ENCODE measurements at regions not wholly inside any gene's neighbourhood (a gene's known extent, or its start where the extent isn't known, plus 50 kb on each side); places are given as distances from the start of the nearest gene placed in this dataset.

DNA sequence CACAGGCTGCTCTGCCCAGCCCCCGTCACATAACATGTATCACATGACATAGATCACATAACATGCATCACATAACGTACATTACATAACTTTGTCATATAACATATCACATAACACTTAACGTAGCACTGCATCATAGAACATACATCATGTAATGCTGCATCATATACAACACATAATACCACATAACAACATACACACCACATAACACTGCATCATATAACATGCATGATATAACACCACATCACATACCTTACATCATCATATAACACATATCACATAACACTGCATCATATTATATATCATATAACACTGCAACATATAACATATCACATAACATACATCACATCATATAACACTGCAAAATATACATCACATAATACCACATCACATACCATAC is 83.8 kb downstream of the AXIN2 start:
- H3K4me3 ChIP-seq (ENCODE audit: low read depth in 1 of 5, low read length in 5 of 5): no peak overlapping the region
- peaks cover 0 to 11% (median 7%) of the 10 kb centered on the region in 5 donors for H3K4me1 ChIP-seq (ENCODE audit: control insufficient read depth in 5 of 5, insufficient read depth in 5 of 5, low read length in 5 of 5)
- no peak overlapping the region for H3K9ac ChIP-seq (ENCODE audit: low read length in 5 of 5)
- H3K27me3 ChIP-seq (ENCODE audit: control insufficient read depth in 5 of 5, insufficient read depth in 4 of 5, low read length in 5 of 5): no peaks in the 10 kb centered on the region
- H3K36me3 ChIP-seq (ENCODE audit: control insufficient read depth in 5 of 5, insufficient read depth in 5 of 5, low read length in 5 of 5): no peaks in the 10 kb centered on the region
- no peaks in the 10 kb centered on the region for H3K9me3 ChIP-seq (ENCODE audit: control insufficient read depth in 5 of 5, low read length in 5 of 5)
- H3K27ac ChIP-seq (ENCODE audit: low read depth, low read length): no peak overlapping the region

DNA sequence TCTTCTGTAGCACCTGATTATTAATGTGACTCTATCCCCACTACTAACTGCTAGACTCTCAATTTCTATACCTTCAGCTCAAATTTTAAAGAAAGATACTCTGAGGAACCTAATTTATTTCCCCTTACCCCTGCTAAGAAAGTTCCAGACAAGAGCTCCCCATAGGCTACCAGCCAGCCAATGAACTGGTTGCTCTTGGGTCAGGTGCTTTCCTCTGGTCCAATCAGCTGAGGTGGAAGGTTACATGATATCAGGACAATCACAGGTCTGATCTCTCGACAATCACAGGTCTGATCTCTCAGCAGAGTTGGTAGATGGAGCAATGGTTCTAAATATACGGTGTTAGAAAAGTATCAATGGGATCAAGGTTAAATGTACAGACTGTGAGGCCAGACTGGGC is 86.8 kb downstream of the AXIN2 start:
- H3K4me1 ChIP-seq (ENCODE audit: control insufficient read depth in 5 of 5, insufficient read depth in 5 of 5, low read length in 5 of 5): peaks cover 0 to 32% (median 24%) of the 10 kb centered on the region in 5 donors
- H3K27me3 ChIP-seq (ENCODE audit: control insufficient read depth in 5 of 5, insufficient read depth in 4 of 5, low read length in 5 of 5): no peaks in the 10 kb centered on the region
- no peak overlapping the region for H3K9ac ChIP-seq (ENCODE audit: low read length in 5 of 5)
- no peaks in the 10 kb centered on the region for H3K9me3 ChIP-seq (ENCODE audit: control insufficient read depth in 5 of 5, low read length in 5 of 5)
- H3K36me3 ChIP-seq (ENCODE audit: control insufficient read depth in 5 of 5, insufficient read depth in 5 of 5, low read length in 5 of 5): no peaks in the 10 kb centered on the region
- H3K27ac ChIP-seq (ENCODE audit: low read depth, low read length): no peak overlapping the region
- H3K4me3 ChIP-seq (ENCODE audit: low read depth in 1 of 5, low read length in 5 of 5): no peak overlapping the region

DNA sequence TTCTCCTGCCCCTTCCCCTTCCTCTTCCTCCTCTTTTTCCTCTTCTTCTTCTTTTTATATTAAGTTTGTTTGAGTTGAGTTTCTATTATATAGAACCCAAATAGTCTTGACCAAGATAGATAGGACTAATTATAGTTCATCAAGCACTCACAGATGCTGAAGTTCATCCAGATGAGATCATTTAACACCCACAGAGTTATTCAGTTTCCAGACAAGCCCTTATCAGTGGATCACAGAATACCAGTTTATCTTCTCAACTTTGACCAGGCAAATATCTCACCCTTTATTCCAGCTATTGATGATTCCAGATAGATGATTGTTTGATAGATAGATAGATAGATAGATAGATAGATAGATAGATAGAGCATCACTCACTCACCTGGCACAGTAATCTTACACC is 87.5 kb downstream of the AXIN2 start:
- Histone ChIP-seq H3K27me3 (ENCODE audit: control insufficient read depth in 5 of 5, insufficient read depth in 4 of 5, low read length in 5 of 5) (no peaks in the 10 kb centered on the region), H3K36me3 (ENCODE audit: control insufficient read depth in 5 of 5, insufficient read depth in 5 of 5, low read length in 5 of 5) (no peaks in the 10 kb centered on the region), H3K4me1 (ENCODE audit: control insufficient read depth in 5 of 5, insufficient read depth in 5 of 5, low read length in 5 of 5) (peaks cover 0 to 32% (median 24%) of the 10 kb centered on the region in 5 donors), H3K9me3 (ENCODE audit: control insufficient read depth in 5 of 5, low read length in 5 of 5) (no peaks in the 10 kb centered on the region), H3K9ac (ENCODE audit: low read length in 5 of 5) (no peak overlapping the region), H3K4me3 (ENCODE audit: low read depth in 1 of 5, low read length in 5 of 5) (no peak overlapping the region), H3K27ac (ENCODE audit: low read depth, low read length) (peak overlapping the region; percentile 64)

DNA sequence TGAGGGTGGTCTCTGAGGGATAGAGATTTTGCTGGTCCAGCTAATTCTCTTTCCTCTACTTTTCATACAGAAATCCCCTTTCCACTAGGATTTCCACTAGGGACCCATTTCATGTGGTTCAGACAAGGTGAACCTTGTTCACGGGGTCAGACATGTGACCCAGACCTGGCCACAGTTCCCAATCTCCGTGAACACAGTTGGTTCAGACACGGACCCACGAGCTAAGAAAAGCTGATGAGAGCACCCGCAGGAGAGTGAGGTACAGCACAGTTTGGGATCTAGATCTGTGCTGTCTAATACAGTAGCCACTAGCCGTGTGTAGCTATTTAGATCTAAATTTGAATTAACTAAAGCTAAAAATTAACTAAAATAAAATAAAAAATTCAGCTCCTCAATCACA is 88.1 kb downstream of the AXIN2 start:
- Histone ChIP-seq H3K27me3 (ENCODE audit: control insufficient read depth in 5 of 5, insufficient read depth in 4 of 5, low read length in 5 of 5) (no peaks in the 10 kb centered on the region), H3K27ac (ENCODE audit: low read depth, low read length) (peak overlapping the region; percentile 64), H3K36me3 (ENCODE audit: control insufficient read depth in 5 of 5, insufficient read depth in 5 of 5, low read length in 5 of 5) (no peaks in the 10 kb centered on the region), H3K9ac (ENCODE audit: low read length in 5 of 5) (peak overlapping the region in 1 of 5 donors; percentile 7), H3K9me3 (ENCODE audit: control insufficient read depth in 5 of 5, low read length in 5 of 5) (no peaks in the 10 kb centered on the region), H3K4me3 (ENCODE audit: low read depth in 1 of 5, low read length in 5 of 5) (peak overlapping the region in 1 of 5 donors; percentile 17), H3K4me1 (ENCODE audit: control insufficient read depth in 5 of 5, insufficient read depth in 5 of 5, low read length in 5 of 5) (peaks cover 0 to 32% (median 24%) of the 10 kb centered on the region in 5 donors)

DNA sequence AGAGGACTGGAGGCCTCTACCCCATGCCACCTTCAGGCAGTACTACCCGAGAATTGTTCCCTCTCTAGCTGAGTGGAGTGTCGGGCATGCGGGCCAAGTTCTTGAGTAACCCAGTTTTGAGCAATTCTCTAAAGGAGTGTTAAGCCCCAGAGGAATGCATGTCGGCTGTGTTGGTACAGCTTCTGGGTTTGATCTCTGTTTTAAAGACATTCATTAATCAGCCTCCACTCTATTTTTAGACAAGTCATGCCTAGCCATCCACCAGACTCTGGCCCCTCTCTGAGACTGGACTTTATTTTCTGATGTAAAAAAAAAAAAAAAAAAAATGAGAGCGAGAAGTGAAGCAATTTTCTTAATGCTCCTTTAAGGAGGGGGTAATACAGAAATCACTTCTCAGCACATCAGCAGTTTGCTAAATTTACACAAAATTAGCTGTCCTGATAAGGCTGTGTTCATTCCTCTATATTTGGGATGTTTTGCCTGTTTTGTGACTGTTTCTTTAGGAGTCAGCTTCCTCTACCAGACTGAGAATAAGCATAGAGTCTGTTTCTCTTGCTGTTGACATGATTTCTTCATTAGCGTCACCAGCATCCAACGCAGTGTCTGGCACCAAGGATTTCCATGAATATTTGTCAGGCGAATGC is 88.7 kb downstream of the AXIN2 start:
- Histone ChIP-seq H3K4me3 (ENCODE audit: low read depth in 1 of 5, low read length in 5 of 5) (peak overlapping the region in 1 of 5 donors; percentile 17), H3K9me3 (ENCODE audit: control insufficient read depth in 5 of 5, low read length in 5 of 5) (no peaks in the 10 kb centered on the region), H3K9ac (ENCODE audit: low read length in 5 of 5) (peak overlapping the region in 2 of 5 donors; percentile 7 to 54), H3K4me1 (ENCODE audit: control insufficient read depth in 5 of 5, insufficient read depth in 5 of 5, low read length in 5 of 5) (peaks cover 0 to 32% (median 24%) of the 10 kb centered on the region in 5 donors), H3K27me3 (ENCODE audit: control insufficient read depth in 5 of 5, insufficient read depth in 4 of 5, low read length in 5 of 5) (no peaks in the 10 kb centered on the region), H3K27ac (ENCODE audit: low read depth, low read length) (peak overlapping the region; percentile 64), H3K36me3 (ENCODE audit: control insufficient read depth in 5 of 5, insufficient read depth in 5 of 5, low read length in 5 of 5) (no peaks in the 10 kb centered on the region)

DNA sequence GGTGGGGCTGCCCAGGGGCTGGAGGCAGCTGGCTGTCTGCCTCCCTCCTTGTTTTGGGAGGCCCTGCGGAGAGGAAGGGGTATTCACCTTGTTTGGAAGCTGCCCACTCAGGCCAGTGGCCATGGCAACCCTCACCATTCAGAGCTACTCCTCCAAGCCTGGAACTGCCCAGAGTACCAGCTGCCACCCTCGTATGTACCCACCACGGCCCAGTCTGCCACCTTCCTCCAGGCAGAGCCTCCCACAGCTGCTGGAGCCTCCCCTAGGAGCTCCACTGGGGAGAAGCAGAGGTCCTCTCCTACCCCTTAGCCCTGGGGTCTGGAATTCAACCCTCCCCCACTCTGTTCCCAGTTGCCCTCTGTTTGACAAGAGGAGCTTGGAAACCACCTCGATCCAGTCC is 90.7 kb downstream of the AXIN2 start:
- Histone ChIP-seq H3K9me3 (ENCODE audit: control insufficient read depth in 5 of 5, low read length in 5 of 5) (no peaks in the 10 kb centered on the region), H3K27me3 (ENCODE audit: control insufficient read depth in 5 of 5, insufficient read depth in 4 of 5, low read length in 5 of 5) (no peaks in the 10 kb centered on the region), H3K4me1 (ENCODE audit: control insufficient read depth in 5 of 5, insufficient read depth in 5 of 5, low read length in 5 of 5) (peaks cover 0 to 32% (median 24%) of the 10 kb centered on the region in 5 donors), H3K9ac (ENCODE audit: low read length in 5 of 5) (no peak overlapping the region), H3K36me3 (ENCODE audit: control insufficient read depth in 5 of 5, insufficient read depth in 5 of 5, low read length in 5 of 5) (no peaks in the 10 kb centered on the region), H3K27ac (ENCODE audit: low read depth, low read length) (no peak overlapping the region), H3K4me3 (ENCODE audit: low read depth in 1 of 5, low read length in 5 of 5) (no peak overlapping the region)

DNA sequence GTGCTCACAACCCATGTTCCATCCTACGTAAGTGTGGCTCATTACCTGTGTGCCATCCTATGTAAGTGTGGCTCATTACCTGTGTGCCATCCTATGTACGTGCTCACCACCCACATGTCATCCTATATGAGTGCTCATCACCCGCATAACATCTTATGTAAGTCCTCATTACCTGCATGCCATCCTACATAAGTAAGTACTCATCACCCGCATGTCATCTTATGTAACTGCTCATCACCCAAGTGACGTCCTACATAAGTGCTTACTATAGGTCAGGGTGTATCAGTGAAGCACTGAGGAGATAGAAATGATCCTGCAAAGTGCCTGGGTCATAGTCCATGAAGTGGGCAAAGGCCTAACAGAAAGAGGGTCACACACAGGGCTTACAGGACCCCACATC is 93.1 kb downstream of the AXIN2 start:
- Histone ChIP-seq H3K36me3 (ENCODE audit: control insufficient read depth in 5 of 5, insufficient read depth in 5 of 5, low read length in 5 of 5) (no peaks in the 10 kb centered on the region), H3K9ac (ENCODE audit: low read length in 5 of 5) (no peak overlapping the region), H3K4me3 (ENCODE audit: low read depth in 1 of 5, low read length in 5 of 5) (no peak overlapping the region), H3K27me3 (ENCODE audit: control insufficient read depth in 5 of 5, insufficient read depth in 4 of 5, low read length in 5 of 5) (no peaks in the 10 kb centered on the region), H3K27ac (ENCODE audit: low read depth, low read length) (no peak overlapping the region), H3K9me3 (ENCODE audit: control insufficient read depth in 5 of 5, low read length in 5 of 5) (no peaks in the 10 kb centered on the region), H3K4me1 (ENCODE audit: control insufficient read depth in 5 of 5, insufficient read depth in 5 of 5, low read length in 5 of 5) (peaks cover 0 to 31% (median 28%) of the 10 kb centered on the region in 5 donors)

DNA sequence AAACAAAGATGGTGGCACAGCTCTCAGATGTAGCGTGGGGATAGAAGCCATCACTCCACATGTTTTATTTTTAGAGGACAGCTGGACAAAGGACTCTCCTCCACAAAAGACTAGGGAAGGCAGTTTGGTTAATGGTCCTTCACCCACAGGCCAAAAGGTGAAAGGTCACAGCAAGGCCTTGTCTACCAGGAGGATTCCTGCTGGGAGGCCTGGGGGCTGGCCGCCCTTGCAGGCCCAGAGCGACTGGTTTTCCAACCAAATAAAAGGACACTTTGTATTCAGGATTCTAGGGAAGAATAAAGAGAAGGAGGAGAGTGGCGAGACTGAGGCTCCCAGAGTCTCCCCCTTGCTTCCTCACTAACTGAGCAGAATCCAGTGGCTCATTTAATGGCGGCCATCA is 94.3 kb downstream of the AXIN2 start:
- H3K4me1 ChIP-seq (ENCODE audit: control insufficient read depth in 5 of 5, insufficient read depth in 5 of 5, low read length in 5 of 5): peaks cover 0 to 27% (median 23%) of the 10 kb centered on the region in 5 donors

DNA sequence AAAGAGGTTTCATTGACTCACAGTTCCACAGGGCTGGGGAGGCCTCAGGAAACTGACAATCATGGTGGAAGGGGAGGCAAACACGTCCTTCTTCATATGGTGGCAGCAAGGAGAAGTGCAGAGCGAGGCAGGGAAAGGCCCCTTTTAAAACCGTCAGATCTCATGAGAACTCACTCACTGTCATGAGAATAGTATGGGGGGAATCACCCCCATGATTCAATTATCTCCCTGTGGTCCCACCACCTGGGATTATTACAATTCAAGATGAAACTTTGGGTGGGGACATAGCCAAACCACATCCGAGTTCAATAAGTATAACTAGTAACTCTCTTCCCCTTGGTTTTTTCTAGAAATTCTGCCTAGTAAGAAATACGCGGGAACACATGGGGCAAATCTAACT is 94.9 kb downstream of the AXIN2 start:
- peaks cover 0 to 22% (median 17%) of the 10 kb centered on the region in 5 donors for H3K4me1 ChIP-seq (ENCODE audit: control insufficient read depth in 5 of 5, insufficient read depth in 5 of 5, low read length in 5 of 5)
- H3K9ac ChIP-seq (ENCODE audit: low read length in 5 of 5): no peak overlapping the region
- H3K9me3 ChIP-seq (ENCODE audit: control insufficient read depth in 5 of 5, low read length in 5 of 5): no peaks in the 10 kb centered on the region
- H3K27me3 ChIP-seq (ENCODE audit: control insufficient read depth in 5 of 5, insufficient read depth in 4 of 5, low read length in 5 of 5): no peaks in the 10 kb centered on the region
- H3K36me3 ChIP-seq (ENCODE audit: control insufficient read depth in 5 of 5, insufficient read depth in 5 of 5, low read length in 5 of 5): no peaks in the 10 kb centered on the region
- no peak overlapping the region for H3K4me3 ChIP-seq (ENCODE audit: low read depth in 1 of 5, low read length in 5 of 5)
- no peak overlapping the region for H3K27ac ChIP-seq (ENCODE audit: low read depth, low read length)

More for the DNA sequence above, 94.3 kb downstream of the AXIN2 start:
- H3K4me3 ChIP-seq (ENCODE audit: low read depth in 1 of 5, low read length in 5 of 5): no peak overlapping the region
- H3K9ac ChIP-seq (ENCODE audit: low read length in 5 of 5): no peak overlapping the region
- H3K9me3 ChIP-seq (ENCODE audit: control insufficient read depth in 5 of 5, low read length in 5 of 5): no peaks in the 10 kb centered on the region
- no peak overlapping the region for H3K27ac ChIP-seq (ENCODE audit: low read depth, low read length)
- H3K27me3 ChIP-seq (ENCODE audit: control insufficient read depth in 5 of 5, insufficient read depth in 4 of 5, low read length in 5 of 5): no peaks in the 10 kb centered on the region
- no peaks in the 10 kb centered on the region for H3K36me3 ChIP-seq (ENCODE audit: control insufficient read depth in 5 of 5, insufficient read depth in 5 of 5, low read length in 5 of 5)

DNA sequence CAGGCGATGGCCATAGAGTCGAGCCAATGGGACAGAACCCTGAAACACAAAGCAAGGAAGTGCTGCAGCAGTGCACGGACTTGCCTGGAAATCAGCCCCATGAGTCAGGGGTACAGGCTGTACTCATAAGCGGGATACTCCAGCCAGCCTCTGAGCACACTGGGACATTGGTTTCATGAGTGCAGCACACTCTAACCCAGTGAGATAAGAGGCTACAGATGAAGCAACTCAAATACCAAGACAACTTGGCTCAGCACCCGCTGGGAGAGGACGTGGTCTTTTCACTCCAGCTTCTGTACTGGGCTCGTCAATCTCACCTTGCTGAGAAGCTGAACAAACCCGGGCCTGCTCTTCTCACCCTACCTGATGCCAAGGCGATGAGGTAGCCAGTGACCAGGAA is 98.2 kb downstream of the AXIN2 start:
- no peak overlapping the region for H3K9ac ChIP-seq (ENCODE audit: low read length in 5 of 5)

More for the DNA sequence above, 98.2 kb downstream of the AXIN2 start:
- no peak overlapping the region for H3K4me3 ChIP-seq (ENCODE audit: low read depth in 1 of 5, low read length in 5 of 5)
- H3K36me3 ChIP-seq (ENCODE audit: control insufficient read depth in 5 of 5, insufficient read depth in 5 of 5, low read length in 5 of 5): no peaks in the 10 kb centered on the region
- no peak overlapping the region for H3K27ac ChIP-seq (ENCODE audit: low read depth, low read length)
- no peaks in the 10 kb centered on the region for H3K9me3 ChIP-seq (ENCODE audit: control insufficient read depth in 5 of 5, low read length in 5 of 5)
- peaks cover 0 to 2% (median 0%) of the 10 kb centered on the region in 5 donors for H3K27me3 ChIP-seq (ENCODE audit: control insufficient read depth in 5 of 5, insufficient read depth in 4 of 5, low read length in 5 of 5)
- peaks cover 0 to 21% (median 13%) of the 10 kb centered on the region in 5 donors for H3K4me1 ChIP-seq (ENCODE audit: control insufficient read depth in 5 of 5, insufficient read depth in 5 of 5, low read length in 5 of 5)
